Coronary artery (tissue), 2 donors: ENCODE measurements at regions not wholly inside any gene's neighbourhood (a gene's known extent, or its start where the extent isn't known, plus 50 kb on each side); places are given as distances from the start of the nearest gene placed in this dataset.
A peak's percentile ranks its signal among the peaks of the same experiment; 100 is the strongest.

ENCODE experiments used
- DNase-seq: peaks from one replicate; pipeline ENCODE4 v3.0.0-alpha.2; 2017; ENCODE audit warnings: low spot score
- H3K27ac ChIP-seq, 2 donors: fragments of 200-600 bp; sonication (generic); one replicate each; pipeline ENCODE4 v1.5.1; 2016 to 2019
- H3K4me3 ChIP-seq: fragments of 200-600 bp; sonication (generic); 2 replicates; pipeline ENCODE4 v1.5.1; 2016; ENCODE audit warnings: mild to moderate bottlenecking, moderate library complexity
- TF ChIP-seq, protein P1 (sequence below): fragments of 200-600 bp; sonication (generic); IDR thresholded peaks from one replicate; pipeline ENCODE4 v1.5.1; 2019; ENCODE audit warnings: antibody characterized with exemption

DNA sequence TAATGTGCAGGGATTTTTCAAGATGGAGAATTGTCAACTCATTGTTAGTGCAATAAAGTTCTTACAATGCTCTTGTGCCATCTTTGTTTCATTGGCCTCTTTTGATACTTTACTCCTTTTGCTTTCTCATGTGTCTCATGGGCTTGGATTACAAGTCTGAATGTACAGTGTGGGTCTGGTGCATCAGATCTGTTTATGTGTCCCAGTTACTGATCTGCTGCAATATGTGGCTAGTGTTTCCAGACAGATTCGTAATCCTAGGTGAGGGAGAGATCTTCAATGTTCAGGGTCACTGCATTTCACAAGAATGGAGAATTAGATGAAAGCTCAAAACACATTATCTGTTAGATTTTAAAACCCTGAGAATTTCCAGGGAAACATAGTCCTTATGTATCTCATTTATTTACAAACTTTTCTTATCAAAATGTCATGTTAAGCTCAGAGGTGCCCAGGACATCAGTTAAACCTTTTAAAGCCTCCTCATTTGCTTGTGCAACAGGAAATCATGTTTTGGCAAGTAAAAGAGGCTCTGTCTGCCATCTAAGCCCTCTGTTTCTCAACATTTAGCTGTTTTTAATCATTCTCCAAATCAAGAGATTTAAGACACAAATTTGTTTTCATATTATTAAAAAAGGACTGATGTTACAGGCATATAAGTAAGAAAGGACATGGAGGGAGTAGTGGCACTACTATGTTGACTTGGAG lies 108.1 kb downstream of the NUP35 start:
- no peak overlapping the region for H3K4me3 ChIP-seq
- TF ChIP-seq, protein P1, sequence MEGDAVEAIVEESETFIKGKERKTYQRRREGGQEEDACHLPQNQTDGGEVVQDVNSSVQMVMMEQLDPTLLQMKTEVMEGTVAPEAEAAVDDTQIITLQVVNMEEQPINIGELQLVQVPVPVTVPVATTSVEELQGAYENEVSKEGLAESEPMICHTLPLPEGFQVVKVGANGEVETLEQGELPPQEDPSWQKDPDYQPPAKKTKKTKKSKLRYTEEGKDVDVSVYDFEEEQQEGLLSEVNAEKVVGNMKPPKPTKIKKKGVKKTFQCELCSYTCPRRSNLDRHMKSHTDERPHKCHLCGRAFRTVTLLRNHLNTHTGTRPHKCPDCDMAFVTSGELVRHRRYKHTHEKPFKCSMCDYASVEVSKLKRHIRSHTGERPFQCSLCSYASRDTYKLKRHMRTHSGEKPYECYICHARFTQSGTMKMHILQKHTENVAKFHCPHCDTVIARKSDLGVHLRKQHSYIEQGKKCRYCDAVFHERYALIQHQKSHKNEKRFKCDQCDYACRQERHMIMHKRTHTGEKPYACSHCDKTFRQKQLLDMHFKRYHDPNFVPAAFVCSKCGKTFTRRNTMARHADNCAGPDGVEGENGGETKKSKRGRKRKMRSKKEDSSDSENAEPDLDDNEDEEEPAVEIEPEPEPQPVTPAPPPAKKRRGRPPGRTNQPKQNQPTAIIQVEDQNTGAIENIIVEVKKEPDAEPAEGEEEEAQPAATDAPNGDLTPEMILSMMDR, result no peak
- DNase-seq, result no peak
- no peak overlapping the region for H3K27ac ChIP-seq

DNA sequence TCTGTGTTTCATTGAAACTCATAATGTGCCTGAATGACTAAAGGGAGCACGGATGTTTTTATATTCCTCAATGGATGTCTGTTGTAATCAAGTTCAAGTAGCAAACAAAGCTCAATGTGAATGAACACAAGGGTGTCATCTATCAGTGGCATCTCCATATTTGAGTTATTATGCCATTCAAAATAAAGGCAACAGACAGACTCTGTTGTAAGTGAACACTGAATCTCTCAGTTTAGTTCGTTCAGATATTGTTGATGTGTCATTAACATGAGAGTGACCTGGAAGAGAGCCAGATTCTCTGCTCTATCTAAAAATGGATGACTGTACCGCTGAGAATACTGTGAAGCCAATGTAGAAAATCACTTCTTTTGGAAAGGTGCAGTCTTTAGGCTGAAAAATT lies 118.7 kb downstream of the NUP35 start:
- no peak overlapping the region for H3K27ac ChIP-seq
- TF ChIP-seq, protein P1, result no peak
- DNase-seq, result no peak
- H3K4me3 ChIP-seq, result no peak overlapping the region

DNA sequence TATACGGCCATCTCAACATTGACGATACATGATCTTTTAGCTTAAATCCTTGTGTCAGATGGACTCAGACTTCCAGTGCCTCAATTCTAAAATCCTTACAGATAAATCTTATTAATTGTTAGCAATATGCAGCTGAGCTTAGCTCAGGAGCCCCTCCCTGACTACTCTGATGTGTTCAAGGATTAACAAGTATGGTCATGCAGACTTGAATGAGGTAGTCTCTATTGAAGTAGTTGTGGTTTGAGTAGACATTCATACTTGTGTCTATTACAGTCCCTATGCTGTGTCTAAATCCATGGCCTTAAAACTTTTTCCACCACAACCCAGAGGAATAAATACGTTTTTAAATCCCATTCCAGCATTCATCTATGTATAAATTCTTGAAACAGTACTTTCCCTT lies 119.5 kb downstream of the NUP35 start:
- TF ChIP-seq, protein P1, result no peak
- H3K4me3 ChIP-seq, result no peak overlapping the region
- DNase-seq, result no peak
- no peak overlapping the region for H3K27ac ChIP-seq

DNA sequence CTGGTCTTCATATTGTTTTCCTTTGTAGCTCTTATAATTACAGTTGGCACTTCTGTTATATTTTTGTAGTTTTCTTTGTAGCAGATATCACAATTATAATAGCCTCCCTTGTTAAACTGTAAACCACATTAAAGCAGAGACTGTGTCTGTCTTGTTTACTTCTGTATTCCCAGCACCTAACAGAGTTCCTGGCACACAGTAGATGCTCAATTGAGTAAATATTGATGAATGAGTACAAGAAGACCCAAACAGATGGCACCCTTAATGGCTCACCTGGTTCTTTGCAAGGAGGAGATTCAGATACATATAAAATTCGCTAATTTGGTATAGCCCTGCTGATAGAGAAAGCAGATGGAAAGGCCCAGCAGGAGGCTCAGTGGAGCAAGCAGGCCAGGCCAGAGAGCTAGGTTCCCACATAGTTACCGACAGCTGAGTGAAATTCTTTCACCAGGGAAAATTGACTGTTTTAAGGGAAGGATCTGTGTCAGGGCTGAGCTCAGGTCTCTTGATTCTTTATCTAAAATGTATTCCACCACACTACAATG lies 120.1 kb downstream of the NUP35 start:
- Histone ChIP-seq H3K27ac (no peak overlapping the region), H3K4me3 (no peak overlapping the region)
- TF ChIP-seq, protein P1, result no peak
- DNase-seq, result no peak

DNA sequence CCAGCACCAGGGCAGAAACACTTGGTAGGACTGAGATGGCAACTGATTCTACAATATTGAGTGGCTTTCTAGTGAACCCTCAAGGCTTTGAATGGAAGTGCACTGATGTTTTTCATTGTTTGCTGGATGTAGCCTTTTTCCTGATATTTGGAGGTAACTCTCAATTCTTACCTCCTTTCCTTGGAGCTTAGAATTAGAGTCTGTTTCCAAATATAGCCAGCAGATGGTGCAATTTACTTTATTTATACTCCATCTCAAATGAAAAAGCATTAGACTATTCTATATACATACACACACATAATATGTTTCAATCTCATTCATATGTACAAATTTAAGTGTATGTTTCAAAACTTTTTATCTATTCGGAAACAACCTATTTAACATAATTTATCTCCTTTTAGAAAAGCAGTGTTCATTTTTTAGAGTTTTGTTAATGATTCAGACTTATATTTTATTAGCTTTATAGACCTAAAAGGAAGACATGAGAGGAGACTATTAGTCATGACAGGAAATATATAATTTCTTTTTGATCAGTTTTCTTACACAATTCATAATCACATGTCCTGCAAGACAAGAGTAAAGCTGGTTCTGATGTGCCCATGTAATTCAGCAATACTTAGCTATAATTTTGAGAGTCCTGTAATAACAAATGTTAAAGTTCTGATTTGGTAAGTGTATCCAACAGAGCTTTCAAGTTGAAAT lies 124.8 kb downstream of the NUP35 start:
- H3K27ac ChIP-seq, result no peak overlapping the region
- no peak overlapping the region for H3K4me3 ChIP-seq
- TF ChIP-seq, protein P1, result peak; percentile 44
- no peak for DNase-seq

DNA sequence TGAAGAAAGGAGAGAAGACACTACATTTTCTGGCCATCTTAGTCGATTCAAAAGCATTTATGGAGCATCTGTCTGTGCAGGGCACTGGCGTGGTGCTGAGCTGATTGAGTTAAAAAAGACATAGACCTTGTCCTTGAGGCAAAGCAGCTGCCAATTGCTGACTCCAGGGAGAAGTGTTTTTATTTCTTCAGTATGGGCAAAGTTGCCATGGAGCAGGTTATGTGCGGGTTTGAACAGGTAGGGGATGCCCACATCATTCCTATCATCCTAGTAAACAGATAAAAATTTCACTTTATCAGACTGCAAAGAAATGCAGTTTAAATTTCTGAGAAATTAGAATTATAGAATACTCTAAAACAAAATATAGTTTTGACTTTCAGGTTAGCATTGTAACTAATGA lies 125.8 kb downstream of the NUP35 start:
- TF ChIP-seq, protein P1, result no peak
- Histone ChIP-seq H3K4me3 (no peak overlapping the region), H3K27ac (no peak overlapping the region)
- DNase-seq, result no peak

DNA sequence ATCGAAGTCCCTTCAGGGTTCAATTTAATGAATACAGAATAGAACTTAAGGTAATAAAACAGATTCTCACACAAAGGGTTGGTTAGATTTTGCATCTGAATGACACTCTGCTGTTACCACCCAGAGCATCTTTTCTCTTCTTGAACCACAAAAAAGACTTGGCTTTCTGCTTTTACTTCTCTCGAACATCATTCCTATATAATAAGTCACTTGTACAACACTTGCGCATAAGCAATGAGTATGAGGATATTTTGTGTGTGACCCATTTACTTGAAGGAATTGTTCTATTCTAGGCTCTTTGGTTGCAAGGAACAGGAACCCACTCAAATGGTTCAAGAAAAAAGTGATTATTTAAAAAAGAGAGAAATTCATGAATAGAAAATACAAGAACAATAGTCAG lies 126.2 kb downstream of the NUP35 start:
- no peak for DNase-seq
- TF ChIP-seq, protein P1, result no peak
- Histone ChIP-seq H3K27ac (no peak overlapping the region), H3K4me3 (no peak overlapping the region)
